ENCODE measurements at regions not wholly inside any gene's neighbourhood (a gene's known extent, or its start where the extent isn't known, plus 50 kb on each side); places are given as distances from the start of the nearest gene placed in this dataset.

GRCh38 chr16:52316241-52316640 lies 230.7 kb downstream of the TOX3 start:
- no peak for TF ChIP-seq NANOG (IDR thresholded peaks at IDR 0.05; ENCODE audit: borderline replicate concordance)
- TF ChIP-seq ZNF331 (CRISPR knock-in tag; IDR thresholded peaks at IDR 0.05; ENCODE audit: low read depth): no peak
- TF ChIP-seq EZH2 (IDR thresholded peaks at IDR 0.05; ENCODE audit: low read depth, unreplicated experiment): no peak
- no peak for TF ChIP-seq CREB1 (CRISPR knock-in tag; IDR thresholded peaks at IDR 0.05; ENCODE audit: low read depth)
- TF ChIP-seq CTCF (conservative IDR thresholded peaks at IDR 0.05; ENCODE audit: low read depth in 2 of 2): no peak
- TF ChIP-seq REST (IDR thresholded peaks at IDR 0.05; ENCODE audit: unreplicated experiment): no peak
- no peak for TF ChIP-seq ZNF114 (CRISPR knock-in tag; IDR thresholded peaks at IDR 0.05)
- no peak for TF ChIP-seq ETS1 (IDR thresholded peaks at IDR 0.05)
- TF ChIP-seq ZNF462 (CRISPR knock-in tag; IDR thresholded peaks at IDR 0.05): no peak
- no peak for TF ChIP-seq EZH2phosphoT487 (IDR thresholded peaks at IDR 0.05; ENCODE audit: unreplicated experiment)
- TF ChIP-seq POLR2AphosphoS5 (IDR thresholded peaks at IDR 0.05; ENCODE audit: low read depth): no peak
- TF ChIP-seq JUNB (IDR thresholded peaks at IDR 0.05; ENCODE audit: unreplicated experiment): no peak
- TF ChIP-seq STAT1 (IDR thresholded peaks at IDR 0.05; ENCODE audit: unreplicated experiment): no peak
- no peak overlapping the region for H3K27ac Mint-ChIP-seq
- Histone ChIP-seq H3K4me2 (no peak overlapping the region), H2AFZ (no peak overlapping the region), H3K4me1 (ENCODE audit: insufficient read depth) (no peaks in the 10 kb centered on the region), H4K20me1 (replicated peaks; ENCODE audit: insufficient read depth) (no peaks in the 10 kb centered on the region), H3F3A (replicated peaks; ENCODE audit: low read depth) (no peaks in the 10 kb centered on the region), H3K27ac (ENCODE audit: low read depth) (no peak overlapping the region), H3K79me2 (replicated peaks; ENCODE audit: insufficient read depth) (no peaks in the 10 kb centered on the region), H3K36me3 (ENCODE audit: insufficient read depth) (no peaks in the 10 kb centered on the region), H3K9me2 (ENCODE audit: insufficient read depth) (peaks cover 15% of the 10 kb centered on the region; the same call in 1 of the 2 replicates), H3K4me3 (no peak overlapping the region), H3K27me3 (ENCODE audit: insufficient read depth) (no peaks in the 10 kb centered on the region)
- no peaks in the 10 kb centered on the region for H3K9me3 Mint-ChIP-seq
- no peaks in the 10 kb centered on the region for H3K36me3 Mint-ChIP-seq (ENCODE audit: low read depth)
- DNase-seq (ENCODE audit: low spot score) (no peak), ATAC-seq (no peak)
- H3K27me3 Mint-ChIP-seq (ENCODE audit: insufficient read depth, low read depth, poor library complexity): no peaks in the 10 kb centered on the region
- H3K4me3 Mint-ChIP-seq: no peak overlapping the region
- H3K4me1 Mint-ChIP-seq: peaks cover 8% of the 10 kb centered on the region
